SU-DHL-6 (cell line): ENCODE measurements at regions not wholly inside any gene's neighbourhood (a gene's known extent, or its start where the extent isn't known, plus 50 kb on each side); places are given as distances from the start of the nearest gene placed in this dataset.

Experiments used
- H2AFZ ChIP-seq: fragments of 200-600 bp; sonication (generic); 2 replicates; pipeline ENCODE4 v1.6.1; 2014; ENCODE audit warnings: low read depth, mild to moderate bottlenecking, moderate library complexity, mixed read lengths, antibody characterized with exemption, low read length; ENCODE audit not compliant: severe bottlenecking
- H3F3A ChIP-seq: fragments of 200-600 bp; shearing (Covaris generic); 2 replicates; pipeline ENCODE4 v1.6.0; 2016; ENCODE audit warnings: antibody characterized with exemption, mild to moderate bottlenecking; ENCODE audit not compliant: insufficient read depth
- H3K27ac ChIP-seq: fragments of 200-600 bp; sonication (generic); 2 replicates; pipeline ENCODE4 v1.5.1; 2016; ENCODE audit warnings: low read depth, mild to moderate bottlenecking, low read length, moderate library complexity, mixed read lengths
- H3K27me3 ChIP-seq: fragments of 200-600 bp; sonication (generic), shearing (Covaris generic); 2 replicates; pipeline ENCODE4 v1.6.0; 2014; ENCODE audit warnings: mild to moderate bottlenecking, low read length
- H3K36me3 ChIP-seq: fragments of 200-600 bp; sonication (generic); 2 replicates; pipeline ENCODE4 v1.6.1; 2014; ENCODE audit warnings: mild to moderate bottlenecking, low read length, mixed read lengths
- H3K4me2 ChIP-seq: fragments of 300-600, 200-600 bp; shearing (Covaris generic), sonication (generic); 2 replicates; pipeline ENCODE4 v1.6.0; 2014; ENCODE audit warnings: low read length, low read depth, mild to moderate bottlenecking; ENCODE audit not compliant: poor library complexity, severe bottlenecking
- H3K4me3 ChIP-seq: fragments of 200-600 bp; sonication (generic); 2 replicates; pipeline ENCODE4 v1.5.1; 2014; ENCODE audit warnings: antibody characterized with exemption, low read length, mild to moderate bottlenecking, mixed read lengths; ENCODE audit not compliant: insufficient read depth, poor library complexity, severe bottlenecking
- H3K79me2 ChIP-seq: fragments of 200-600 bp; sonication (generic); 2 replicates; pipeline ENCODE4 v1.6.1; 2014; ENCODE audit warnings: mild to moderate bottlenecking, low read length, moderate library complexity; ENCODE audit not compliant: insufficient read depth
- H3K9ac ChIP-seq: fragments of 200-600 bp; sonication (generic); 2 replicates; pipeline ENCODE4 v1.7.0; 2014; ENCODE audit warnings: mild to moderate bottlenecking, low read length
- H3K9me2 ChIP-seq: fragments of 200-600 bp; sonication (generic); replicated peaks from 2 replicates; pipeline ENCODE4 v1.6.1; 2014; ENCODE audit warnings: low read length; ENCODE audit not compliant: insufficient read depth
- H3K9me3 ChIP-seq: fragments of 200-600 bp; sonication (generic); 2 replicates; pipeline ENCODE4 v1.6.1; 2014; ENCODE audit warnings: low read length, mixed read lengths; ENCODE audit not compliant: insufficient read depth
- H4K20me1 ChIP-seq: fragments of 200-600 bp; sonication (generic); 2 replicates; pipeline ENCODE4 v1.6.1; 2014; ENCODE audit warnings: low read depth, mild to moderate bottlenecking, antibody characterized with exemption, low read length, moderate library complexity, mixed read lengths
- CTCF ChIP-seq: fragments of 200-600 bp; sonication (generic); IDR thresholded peaks from one replicate; pipeline ENCODE4 v1.5.1; 2017; ENCODE audit warnings: antibody characterized with exemption, mild to moderate bottlenecking, low read length, moderate library complexity; ENCODE audit not compliant: insufficient read depth, poor library complexity, severe bottlenecking
- EZH2phosphoT487 ChIP-seq: fragments of 200-600 bp; sonication (generic), shearing (Covaris generic); conservative IDR thresholded peaks from 2 replicates; pipeline ENCODE4 v1.6.1; 2018; ENCODE audit warnings: mild to moderate bottlenecking, antibody characterized with exemption, low read length, moderate library complexity, mixed read lengths

- no peak for TF ChIP-seq EZH2phosphoT487
- no peak for TF ChIP-seq CTCF
- Histone ChIP-seq H3F3A (no peaks in the 10 kb centered on the region), H3K27me3 (no peaks in the 10 kb centered on the region), H3K36me3 (no peaks in the 10 kb centered on the region), H2AFZ (no peak overlapping the region), H3K79me2 (no peaks in the 10 kb centered on the region), H3K4me3 (no peak overlapping the region), H3K9me2 (no peaks in the 10 kb centered on the region), H4K20me1 (no peaks in the 10 kb centered on the region), H3K4me2 (no peak overlapping the region), H3K27ac (no peak overlapping the region), H3K9ac (no peak overlapping the region), H3K9me3 (no peaks in the 10 kb centered on the region)
These were observed 65.0 kb upstream of the FMR1 start for GRCh38 chrX:147846676-147847075.

GRCh38 chrX:147847999-147848398 is 63.7 kb upstream of the FMR1 start:
- H3K4me3 ChIP-seq = no peak overlapping the region
- no peaks in the 10 kb centered on the region for H3F3A ChIP-seq
- no peak overlapping the region for H3K27ac ChIP-seq
- TF ChIP-seq EZH2phosphoT487 (no peak), CTCF (no peak)
- no peaks in the 10 kb centered on the region for H3K36me3 ChIP-seq
- H3K27me3 ChIP-seq = no peaks in the 10 kb centered on the region
- no peaks in the 10 kb centered on the region for H3K79me2 ChIP-seq
- no peak overlapping the region for H3K9ac ChIP-seq
- H3K9me3 ChIP-seq = no peaks in the 10 kb centered on the region
- no peak overlapping the region for H2AFZ ChIP-seq
- no peaks in the 10 kb centered on the region for H3K9me2 ChIP-seq
- H4K20me1 ChIP-seq = no peaks in the 10 kb centered on the region
- H3K4me2 ChIP-seq = no peak overlapping the region

GRCh38 chrX:147848543-147849443 is 62.9 kb upstream of the FMR1 start:
- TF ChIP-seq EZH2phosphoT487 (no peak), CTCF (no peak)
- Histone ChIP-seq H3K27ac (no peak overlapping the region), H3K9me2 (no peaks in the 10 kb centered on the region), H3K27me3 (no peaks in the 10 kb centered on the region), H3F3A (no peaks in the 10 kb centered on the region), H3K36me3 (no peaks in the 10 kb centered on the region), H3K79me2 (no peaks in the 10 kb centered on the region), H2AFZ (no peak overlapping the region), H3K9ac (no peak overlapping the region), H3K4me3 (no peak overlapping the region), H3K9me3 (no peaks in the 10 kb centered on the region), H3K4me2 (no peak overlapping the region), H4K20me1 (no peaks in the 10 kb centered on the region)
